PC-3 (cell line): ENCODE measurements at regions not wholly inside any gene's neighbourhood (a gene's known extent, or its start where the extent isn't known, plus 50 kb on each side); places are given as distances from the start of the nearest gene placed in this dataset.
A peak's percentile ranks its signal among the peaks of the same experiment; 100 is the strongest.

Source experiments
- ATAC-seq: fragments of 200-7000 bp; cut with Tn5 transposase; 2 replicates; pipeline ENCODE4 v1.9.1; 2020; ENCODE audit warnings: mild to moderate bottlenecking, moderate library complexity
- BruUV-seq: library from RNA; stranded (reverse); fragments of 400-500 nt; replicated peaks from 2 replicates; lab custom pipeline; 2021; lab: Mats Ljungman, UMichigan
- CTCF ChIA-PET: fragments of 300-600 bp; sonication (Branson Sonifier 250); formaldehyde crosslinking; loops from one replicate; lab custom pipeline; 2022; ENCODE audit warnings: antibody characterized with exemption; lab: Charles Lee
- POLR2A ChIA-PET: fragments of 300-600 bp; sonication (Branson Sonifier 250); formaldehyde crosslinking; loops from one replicate; lab custom pipeline; 2022; ENCODE audit warnings: antibody characterized with exemption; ENCODE audit not compliant: unreplicated experiment; lab: Charles Lee
- DNase-seq: peaks from one replicate; pipeline ENCODE4 v3.0.0-alpha.2; 2015
- H2AFZ ChIP-seq: fragments of 300-600 bp; sonication (generic); 2 replicates; pipeline ENCODE4 v1.6.0; 2016; ENCODE audit warnings: antibody characterized with exemption, low read length
- H3F3A ChIP-seq: fragments of 300-600 bp; sonication (generic); one replicate; pipeline ENCODE4 v1.6.0; 2017; ENCODE audit warnings: antibody characterized with exemption, low read length, control low read depth, mild to moderate bottlenecking; ENCODE audit not compliant: unreplicated experiment
- H3K27ac ChIP-seq: fragments of 300-600 bp; sonication (generic); 2 replicates; pipeline ENCODE4 v1.5.1; 2016; ENCODE audit warnings: mild to moderate bottlenecking, low read length
- H3K27me3 ChIP-seq: fragments of 300-600 bp; sonication (generic); 2 replicates; pipeline ENCODE4 v1.6.1; 2016; ENCODE audit warnings: low read length, mixed read lengths
- H3K36me3 ChIP-seq: fragments of 300-600 bp; sonication (generic); 2 replicates; pipeline ENCODE4 v1.6.1; 2016; ENCODE audit warnings: low read depth, mixed run types, low read length, mixed read lengths
- H3K4me1 ChIP-seq: fragments of 300-600 bp; sonication (generic); 2 replicates; pipeline ENCODE4 v1.5.1; 2016; ENCODE audit warnings: low read length; ENCODE audit not compliant: insufficient read depth
- H3K4me2 ChIP-seq: fragments of 300-600 bp; sonication (generic); 2 replicates; pipeline ENCODE4 v1.6.0; 2016; ENCODE audit warnings: low read length
- H3K4me3 ChIP-seq: fragments of 300-600 bp; sonication (generic); 2 replicates; pipeline ENCODE4 v1.5.1; 2016; ENCODE audit warnings: mild to moderate bottlenecking, low read length, mixed read lengths
- H3K79me2 ChIP-seq: fragments of 300-600 bp; sonication (generic); 2 replicates; pipeline ENCODE4 v1.6.1; 2017; ENCODE audit warnings: low read length, mixed read lengths
- H3K9ac ChIP-seq: fragments of 300-600 bp; sonication (generic); 2 replicates; pipeline ENCODE4 v1.6.0; 2016; ENCODE audit warnings: mild to moderate bottlenecking, low read length
- H3K9me2 ChIP-seq: fragments of 300-600 bp; sonication (generic); replicated peaks from 2 replicates; pipeline ENCODE4 v1.6.1; 2016; ENCODE audit warnings: mixed run types, low read length, mixed read lengths
- H3K9me3 ChIP-seq: fragments of 300-600 bp; sonication (generic); 2 replicates; pipeline ENCODE4 v1.6.1; 2016; ENCODE audit warnings: low read length, mixed read lengths
- H4K20me1 ChIP-seq: fragments of 300-600 bp; sonication (generic); 2 replicates; pipeline ENCODE4 v1.6.1; 2016; ENCODE audit warnings: low read length, mixed read lengths
- CTCF ChIP-seq: fragments of 300-600 bp; sonication (generic); conservative IDR thresholded peaks from 2 replicates; pipeline ENCODE4 v1.5.1; 2017; ENCODE audit warnings: antibody characterized with exemption, low read depth, mild to moderate bottlenecking, low read length
- EZH2 ChIP-seq: fragments of 300-600 bp; sonication (generic); IDR thresholded peaks from one replicate; pipeline ENCODE4 v1.6.1; 2017; ENCODE audit warnings: antibody characterized with exemption, mild to moderate bottlenecking, low read length; ENCODE audit not compliant: unreplicated experiment
- EZH2phosphoT487 ChIP-seq: fragments of 300-600 bp; sonication (generic); IDR thresholded peaks from 2 replicates; pipeline ENCODE4 v1.6.1; 2018; ENCODE audit warnings: mild to moderate bottlenecking, antibody characterized with exemption, low read length, borderline replicate concordance
- intact Hi-C: fragments of 100-400 bp; cut with micrococcal nuclease; formaldehyde crosslinking; loops from 2 replicates; pipeline ENCODE4 v1.9.0; 2023

DNA sequence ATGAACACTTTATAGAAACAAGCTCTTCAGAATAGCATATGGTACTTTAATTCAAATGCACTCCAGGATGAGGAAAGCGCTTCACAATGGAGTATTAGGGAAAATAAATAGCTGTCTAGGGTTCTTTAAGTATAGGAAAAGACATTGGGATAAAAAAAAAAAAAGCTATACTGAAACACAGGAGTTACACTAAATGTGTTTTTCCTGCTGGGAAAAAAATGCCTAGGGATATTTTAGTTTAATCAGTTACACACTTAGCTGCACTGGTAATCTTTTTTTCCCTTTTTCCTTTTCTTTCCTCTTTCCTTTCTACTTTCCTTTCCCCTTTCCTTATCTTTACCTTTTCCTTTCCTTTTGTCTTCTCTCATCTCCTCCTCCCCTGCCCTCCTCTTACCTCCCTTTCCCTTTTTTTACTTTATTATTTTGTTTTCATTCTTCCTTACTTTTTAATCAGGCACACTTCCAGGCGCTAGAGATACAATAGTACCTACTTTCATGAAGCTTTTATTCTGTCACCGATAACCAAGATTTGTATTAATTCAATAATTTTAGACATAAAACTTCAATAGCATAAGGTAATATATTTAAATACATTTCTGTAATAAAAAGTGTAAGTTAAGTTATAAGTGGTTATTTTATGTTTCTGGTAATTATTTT lies 758.7 kb downstream of the CDH18 start:
- CTCF ChIA-PET: no interaction called here
- Histone ChIP-seq H2AFZ (no peak overlapping the region), H3K4me1 (no peaks in the 10 kb centered on the region), H3K9me2 (no peaks in the 10 kb centered on the region), H3K9ac (no peak overlapping the region), H3K36me3 (no peaks in the 10 kb centered on the region), H3F3A (no peaks in the 10 kb centered on the region), H3K9me3 (no peaks in the 10 kb centered on the region), H3K4me3 (no peak overlapping the region), H3K79me2 (no peaks in the 10 kb centered on the region), H3K4me2 (no peak overlapping the region), H3K27ac (no peak overlapping the region), H3K27me3 (no peaks in the 10 kb centered on the region), H4K20me1 (no peaks in the 10 kb centered on the region)
- POLR2A ChIA-PET: no interaction called here
- no peak for ATAC-seq
- DNase-seq: no peak
- intact Hi-C loops: no loop called here
- TF ChIP-seq EZH2phosphoT487 (no peak), CTCF (no peak), EZH2 (no peak)
- no TSS peak for BruUV-seq

DNA sequence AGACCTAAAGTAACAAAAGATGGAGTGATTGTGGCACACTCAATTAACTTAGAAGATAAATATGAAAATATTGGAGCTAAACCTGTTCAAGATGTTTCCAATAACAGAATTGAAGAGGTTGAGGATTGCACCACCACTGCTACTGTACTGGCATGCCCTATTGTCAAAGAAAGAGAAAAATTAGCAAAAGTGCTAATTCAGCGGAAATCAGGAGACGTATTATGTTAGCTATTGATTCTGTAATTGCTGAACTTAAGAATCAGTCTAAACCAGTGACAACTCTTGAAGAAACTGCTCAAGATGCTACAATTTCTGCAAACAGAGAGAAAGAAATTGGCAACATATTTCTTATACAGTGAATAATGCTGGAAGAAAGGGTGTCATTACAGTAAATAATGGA lies 754.4 kb downstream of the CDH18 start:
- DNase-seq (no peak), ATAC-seq (no peak)
- intact Hi-C loops: no loop called here
- Histone ChIP-seq H3K27me3 (no peaks in the 10 kb centered on the region), H3K9me3 (no peaks in the 10 kb centered on the region), H3K27ac (no peak overlapping the region), H4K20me1 (no peaks in the 10 kb centered on the region), H3K79me2 (no peaks in the 10 kb centered on the region), H2AFZ (no peak overlapping the region), H3K9me2 (no peaks in the 10 kb centered on the region), H3K4me2 (no peak overlapping the region), H3K9ac (no peak overlapping the region), H3K4me1 (no peaks in the 10 kb centered on the region), H3K36me3 (no peaks in the 10 kb centered on the region), H3K4me3 (no peak overlapping the region), H3F3A (no peaks in the 10 kb centered on the region)
- ChIA-PET CTCF (no interaction called here), POLR2A (no interaction called here)
- no TSS peak for BruUV-seq
- TF ChIP-seq EZH2phosphoT487 (no peak), EZH2 (no peak), CTCF (no peak)

DNA sequence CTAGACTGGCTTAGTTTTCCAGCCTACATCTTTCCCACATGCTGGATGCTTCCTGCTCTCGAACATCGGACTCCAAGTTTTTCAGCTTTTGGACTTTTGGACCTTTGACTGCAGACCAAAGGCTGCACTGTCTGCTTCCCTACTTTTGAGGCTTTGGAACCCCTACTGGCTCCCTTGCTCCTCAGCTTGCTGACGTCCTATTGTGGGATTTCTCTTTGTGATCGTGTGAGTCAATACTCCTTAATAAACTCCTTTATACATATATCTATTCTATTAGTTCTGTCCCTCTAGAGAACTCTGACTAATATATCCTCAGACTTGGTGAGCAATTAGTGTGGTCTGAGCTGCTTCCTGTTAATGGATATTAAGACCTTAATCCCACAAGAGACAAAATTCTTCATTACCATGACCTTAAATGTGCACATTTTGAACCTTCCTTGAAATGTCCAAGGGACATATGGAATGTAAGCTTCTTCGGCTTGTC lies 752.9 kb downstream of the CDH18 start:
- Histone ChIP-seq H2AFZ (no peak overlapping the region), H3K4me2 (no peak overlapping the region), H3K4me1 (peaks cover 7% of the 10 kb centered on the region), H3K79me2 (no peaks in the 10 kb centered on the region), H3K27me3 (no peaks in the 10 kb centered on the region), H3K9me2 (no peaks in the 10 kb centered on the region), H3K4me3 (no peak overlapping the region), H3K9me3 (no peaks in the 10 kb centered on the region), H4K20me1 (no peaks in the 10 kb centered on the region), H3K27ac (no peak overlapping the region), H3F3A (no peaks in the 10 kb centered on the region), H3K9ac (no peak overlapping the region), H3K36me3 (no peaks in the 10 kb centered on the region)
- intact Hi-C loops: no loop called here
- CTCF ChIA-PET: no interaction called here
- DNase-seq (peak; percentile 30), ATAC-seq (no peak)
- no peak for TF ChIP-seq EZH2phosphoT487
- no peak for TF ChIP-seq CTCF
- TF ChIP-seq EZH2: no peak
- BruUV-seq: no TSS peak
- POLR2A ChIA-PET: no interaction called here
